HL-60 (cell line): ENCODE measurements at regions not wholly inside any gene's neighbourhood (a gene's known extent, or its start where the extent isn't known, plus 50 kb on each side); places are given as distances from the start of the nearest gene placed in this dataset.
"Not testable (repeated sequence)": the region's sequence is repeated elsewhere in the genome, so short reads cannot be mapped to it uniquely, and the experiment has no call there.

Source experiments
- DNase-seq, 2 experiments: peaks; one replicate each; pipeline ENCODE4 v3.0.0-alpha.2; 2010 to 2020; ENCODE audit warnings: low read depth in 1 of 2, low spot score in 1 of 2
- H3K27ac ChIP-seq: fragments of 250-450 bp; sonication (Bioruptor Pico); replicated peaks from 2 replicates; pipeline ENCODE4 v1.5.1; 2020; ENCODE audit warnings: mild to moderate bottlenecking, moderate library complexity
- H3K27me3 ChIP-seq: fragments of 250-450 bp; sonication (Bioruptor Pico); 2 replicates; pipeline ENCODE4 v1.5.1; 2021; ENCODE audit warnings: mild to moderate bottlenecking, moderate library complexity; ENCODE audit not compliant: insufficient read depth, poor library complexity, severe bottlenecking
- H3K4me3 ChIP-seq: replicated peaks from 2 replicates; pipeline ENCODE4 v1.5.1; 2011; ENCODE audit warnings: mild to moderate bottlenecking, control low read depth, low read length; ENCODE audit not compliant: insufficient read depth
- GABPA ChIP-seq: IDR thresholded peaks from 2 replicates; pipeline ENCODE4 v1.6.1; 2012; ENCODE audit warnings: low read depth
- POLR2AphosphoS5 ChIP-seq: IDR thresholded peaks from 2 replicates; pipeline ENCODE4 v1.6.1; 2012; ENCODE audit warnings: low read depth
- SPI1 ChIP-seq: IDR thresholded peaks from 2 replicates; pipeline ENCODE4 v1.6.1; 2012; ENCODE audit warnings: low read depth, mild to moderate bottlenecking, borderline replicate concordance
- TF ChIP-seq, protein P1 (sequence below): IDR thresholded peaks from 2 replicates; pipeline ENCODE4 v1.6.1; 2012; ENCODE audit warnings: low read depth; ENCODE audit not compliant: insufficient replicate concordance
- TF ChIP-seq, protein P2 (sequence below): IDR thresholded peaks from one replicate; pipeline ENCODE4 v1.5.1; 2011; ENCODE audit warnings: low read length, control low read depth, inconsistent platforms; ENCODE audit not compliant: insufficient read depth

DNA sequence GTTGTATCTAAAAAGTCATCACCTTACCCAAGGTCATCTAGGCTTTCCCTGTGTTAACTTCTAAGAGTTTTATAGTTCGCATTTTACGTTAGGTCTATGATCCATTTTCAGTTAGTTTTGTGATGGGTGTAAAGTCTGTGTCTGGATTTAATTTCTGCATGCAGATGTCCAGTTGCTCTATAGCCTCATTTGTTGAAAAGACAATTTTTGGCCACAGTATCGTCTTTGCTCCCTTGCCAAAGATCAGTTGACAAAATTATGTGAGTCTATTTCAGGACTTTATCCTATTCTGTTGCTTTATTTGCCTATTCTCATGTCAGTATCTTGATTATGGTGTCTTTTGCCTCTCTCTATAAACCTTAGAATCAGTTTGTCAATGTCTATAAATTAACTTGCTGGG lies 85.1 kb downstream of the METRNL start:
- no peak overlapping the region for H3K4me3 ChIP-seq
- peaks cover 3% of the 10 kb centered on the region for H3K27me3 ChIP-seq
- no peak overlapping the region for H3K27ac ChIP-seq
- DNase-seq = no peak
- TF ChIP-seq, protein P1, sequence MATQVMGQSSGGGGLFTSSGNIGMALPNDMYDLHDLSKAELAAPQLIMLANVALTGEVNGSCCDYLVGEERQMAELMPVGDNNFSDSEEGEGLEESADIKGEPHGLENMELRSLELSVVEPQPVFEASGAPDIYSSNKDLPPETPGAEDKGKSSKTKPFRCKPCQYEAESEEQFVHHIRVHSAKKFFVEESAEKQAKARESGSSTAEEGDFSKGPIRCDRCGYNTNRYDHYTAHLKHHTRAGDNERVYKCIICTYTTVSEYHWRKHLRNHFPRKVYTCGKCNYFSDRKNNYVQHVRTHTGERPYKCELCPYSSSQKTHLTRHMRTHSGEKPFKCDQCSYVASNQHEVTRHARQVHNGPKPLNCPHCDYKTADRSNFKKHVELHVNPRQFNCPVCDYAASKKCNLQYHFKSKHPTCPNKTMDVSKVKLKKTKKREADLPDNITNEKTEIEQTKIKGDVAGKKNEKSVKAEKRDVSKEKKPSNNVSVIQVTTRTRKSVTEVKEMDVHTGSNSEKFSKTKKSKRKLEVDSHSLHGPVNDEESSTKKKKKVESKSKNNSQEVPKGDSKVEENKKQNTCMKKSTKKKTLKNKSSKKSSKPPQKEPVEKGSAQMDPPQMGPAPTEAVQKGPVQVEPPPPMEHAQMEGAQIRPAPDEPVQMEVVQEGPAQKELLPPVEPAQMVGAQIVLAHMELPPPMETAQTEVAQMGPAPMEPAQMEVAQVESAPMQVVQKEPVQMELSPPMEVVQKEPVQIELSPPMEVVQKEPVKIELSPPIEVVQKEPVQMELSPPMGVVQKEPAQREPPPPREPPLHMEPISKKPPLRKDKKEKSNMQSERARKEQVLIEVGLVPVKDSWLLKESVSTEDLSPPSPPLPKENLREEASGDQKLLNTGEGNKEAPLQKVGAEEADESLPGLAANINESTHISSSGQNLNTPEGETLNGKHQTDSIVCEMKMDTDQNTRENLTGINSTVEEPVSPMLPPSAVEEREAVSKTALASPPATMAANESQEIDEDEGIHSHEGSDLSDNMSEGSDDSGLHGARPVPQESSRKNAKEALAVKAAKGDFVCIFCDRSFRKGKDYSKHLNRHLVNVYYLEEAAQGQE = no peak
- no peak for TF ChIP-seq SPI1
- TF ChIP-seq, protein P2, sequence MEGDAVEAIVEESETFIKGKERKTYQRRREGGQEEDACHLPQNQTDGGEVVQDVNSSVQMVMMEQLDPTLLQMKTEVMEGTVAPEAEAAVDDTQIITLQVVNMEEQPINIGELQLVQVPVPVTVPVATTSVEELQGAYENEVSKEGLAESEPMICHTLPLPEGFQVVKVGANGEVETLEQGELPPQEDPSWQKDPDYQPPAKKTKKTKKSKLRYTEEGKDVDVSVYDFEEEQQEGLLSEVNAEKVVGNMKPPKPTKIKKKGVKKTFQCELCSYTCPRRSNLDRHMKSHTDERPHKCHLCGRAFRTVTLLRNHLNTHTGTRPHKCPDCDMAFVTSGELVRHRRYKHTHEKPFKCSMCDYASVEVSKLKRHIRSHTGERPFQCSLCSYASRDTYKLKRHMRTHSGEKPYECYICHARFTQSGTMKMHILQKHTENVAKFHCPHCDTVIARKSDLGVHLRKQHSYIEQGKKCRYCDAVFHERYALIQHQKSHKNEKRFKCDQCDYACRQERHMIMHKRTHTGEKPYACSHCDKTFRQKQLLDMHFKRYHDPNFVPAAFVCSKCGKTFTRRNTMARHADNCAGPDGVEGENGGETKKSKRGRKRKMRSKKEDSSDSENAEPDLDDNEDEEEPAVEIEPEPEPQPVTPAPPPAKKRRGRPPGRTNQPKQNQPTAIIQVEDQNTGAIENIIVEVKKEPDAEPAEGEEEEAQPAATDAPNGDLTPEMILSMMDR = no peak

GRCh38 chr17:83170571-83171260 lies 91.3 kb downstream of the METRNL start:
- Histone ChIP-seq H3K4me3 (no peak overlapping the region), H3K27me3 (peaks cover 2% of the 10 kb centered on the region), H3K27ac (no peak overlapping the region)
- TF ChIP-seq POLR2AphosphoS5 = no peak
- TF ChIP-seq, protein P1 = no peak
- DNase-seq = no peak

DNA sequence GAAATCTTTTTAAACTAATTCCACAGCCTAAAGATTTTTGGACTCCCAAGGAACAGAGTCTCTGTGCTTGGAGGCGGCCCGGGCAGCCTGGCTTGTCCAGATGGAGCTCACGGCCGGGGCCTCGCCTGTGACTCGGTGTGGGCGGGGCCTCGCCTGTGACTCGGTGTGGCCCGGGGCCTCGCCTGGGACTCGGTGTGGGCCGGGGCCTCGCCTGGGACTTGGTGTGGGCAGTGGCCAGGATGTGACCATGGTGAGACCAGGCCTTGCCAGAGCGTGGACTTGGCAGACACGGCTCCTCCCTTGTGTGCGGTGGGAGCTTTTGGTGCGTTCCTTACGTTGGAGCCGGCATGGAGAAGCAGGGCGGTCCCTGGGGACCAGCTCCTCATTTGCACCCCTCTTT lies 92.3 kb downstream of the METRNL start:
- Histone ChIP-seq H3K4me3 (no peak overlapping the region), H3K27ac (no peak overlapping the region), H3K27me3 (peaks cover 2% of the 10 kb centered on the region)
- TF ChIP-seq, protein P2 = no peak
- no peak for TF ChIP-seq GABPA
- no peak for TF ChIP-seq POLR2AphosphoS5
- TF ChIP-seq SPI1 = no peak
- TF ChIP-seq, protein P1 = no peak
- no peak for DNase-seq

DNA sequence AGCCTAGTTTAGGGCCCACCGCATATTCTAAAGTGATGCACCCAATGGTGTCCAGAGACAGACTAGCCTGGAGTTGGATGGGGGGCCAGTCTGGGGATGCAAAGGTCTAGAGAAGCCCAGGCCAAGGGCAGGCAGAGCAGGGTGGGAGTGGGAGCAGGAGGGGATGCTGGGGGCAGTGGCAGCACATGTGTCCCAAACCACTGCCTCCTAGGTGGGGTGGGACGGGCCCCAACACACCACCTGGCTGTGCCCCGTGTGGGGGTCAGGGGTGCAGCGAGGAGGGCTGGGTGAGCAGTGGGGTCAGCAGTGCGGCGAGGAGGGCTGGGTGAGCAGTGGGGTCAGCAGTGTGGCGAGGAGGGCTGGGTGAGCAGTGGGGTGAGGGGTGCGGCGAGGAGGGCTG lies 92.7 kb downstream of the METRNL start:
- not testable (repeated sequence) for DNase-seq, H3K4me3 ChIP-seq, H3K27ac ChIP-seq, H3K27me3 ChIP-seq

DNA sequence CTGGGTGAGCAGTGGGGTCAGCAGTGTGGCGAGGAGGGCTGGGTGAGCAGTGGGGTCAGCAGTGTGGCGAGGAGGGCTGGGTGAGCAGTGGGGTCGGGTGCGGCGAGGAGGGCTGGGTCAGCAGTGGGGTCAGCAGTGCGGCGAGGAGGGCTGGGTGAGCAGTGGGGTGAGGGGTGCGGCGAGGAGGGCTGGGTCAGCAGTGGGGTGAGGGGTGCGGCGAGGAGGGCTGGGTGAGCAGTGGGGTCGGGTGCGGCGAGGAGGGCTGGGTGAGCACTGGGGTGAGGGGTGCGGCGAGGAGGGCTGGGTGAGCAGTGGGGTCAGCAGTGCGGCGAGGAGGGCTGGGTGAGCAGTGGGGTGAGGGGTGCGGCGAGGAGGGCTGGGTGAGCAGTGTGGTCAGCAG lies 93.2 kb downstream of the METRNL start:
- not testable (repeated sequence) for H3K27me3 ChIP-seq, H3K27ac ChIP-seq, DNase-seq, H3K4me3 ChIP-seq

DNA sequence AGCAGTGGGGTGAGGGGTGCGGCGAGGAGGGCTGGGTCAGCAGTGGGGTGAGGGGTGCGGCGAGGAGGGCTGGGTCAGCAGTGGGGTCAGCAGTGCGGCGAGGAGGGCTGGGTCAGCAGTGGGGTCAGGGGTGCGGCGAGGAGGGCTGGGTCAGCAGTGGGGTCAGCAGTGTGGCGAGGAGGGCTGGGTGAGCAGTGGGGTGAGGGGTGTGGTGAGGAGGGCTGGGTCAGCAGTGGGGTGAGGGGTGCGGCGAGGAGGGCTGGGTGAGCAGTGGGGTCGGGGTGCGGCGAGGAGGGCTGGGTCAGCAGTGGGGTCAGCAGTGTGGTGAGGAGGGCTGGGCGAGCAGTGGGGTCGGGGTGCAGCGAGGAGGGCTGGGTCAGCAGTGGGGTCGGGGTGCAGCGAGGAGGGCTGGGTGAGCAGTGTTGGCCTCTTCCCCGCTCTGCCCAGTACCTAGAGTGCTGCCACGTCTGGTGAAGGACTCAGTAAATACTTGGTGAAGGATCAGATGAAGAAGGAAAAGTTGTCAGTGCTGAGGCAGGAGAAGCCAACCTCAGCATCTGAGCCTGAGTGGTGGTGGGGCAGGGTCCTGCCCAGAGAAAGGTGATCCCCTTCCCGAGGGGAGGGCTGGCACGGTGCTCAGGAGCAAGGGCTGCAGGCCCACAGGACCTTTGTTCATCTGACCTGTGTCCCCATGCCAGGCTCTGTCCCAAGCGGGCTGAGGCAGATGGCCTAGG lies 93.9 kb downstream of the METRNL start:
- not testable (repeated sequence) for H3K27me3 ChIP-seq, H3K4me3 ChIP-seq, DNase-seq, H3K27ac ChIP-seq
